ENCODE measurements at regions not wholly inside any gene's neighbourhood (a gene's known extent, or its start where the extent isn't known, plus 50 kb on each side); places are given as distances from the start of the nearest gene placed in this dataset.

GRCh38 chr1:59180735-59181134 is 116.2 kb upstream of the FGGY start:
- no peak for DNase-seq
- Histone ChIP-seq H3K27me3 (replicated peaks; ENCODE audit: control insufficient read depth, insufficient read depth, low read length, poor library complexity, severe bottlenecking) (no peaks in the 10 kb centered on the region), H3K27ac (ENCODE audit: insufficient read depth, low read length, poor library complexity, severe bottlenecking) (no peak overlapping the region), H3K4me1 (ENCODE audit: control insufficient read depth, insufficient read depth, low read length, poor library complexity, severe bottlenecking) (no peaks in the 10 kb centered on the region), H3K9me3 (ENCODE audit: control insufficient read depth, low read length) (no peaks in the 10 kb centered on the region), H3K36me3 (ENCODE audit: control insufficient read depth, insufficient read depth, low read length) (no peaks in the 10 kb centered on the region), H3K4me3 (ENCODE audit: insufficient read depth, low read depth, low read length, poor library complexity, severe bottlenecking) (no peak overlapping the region)

- H3K27me3 ChIP-seq (replicated peaks; ENCODE audit: control insufficient read depth, insufficient read depth, low read length, poor library complexity, severe bottlenecking), result no peaks in the 10 kb centered on the region
- H3K9me3 ChIP-seq (ENCODE audit: control insufficient read depth, low read length), result no peaks in the 10 kb centered on the region
- no peak for DNase-seq
- no peaks in the 10 kb centered on the region for H3K36me3 ChIP-seq (ENCODE audit: control insufficient read depth, insufficient read depth, low read length)
- no peak overlapping the region for H3K4me3 ChIP-seq (ENCODE audit: insufficient read depth, low read depth, low read length, poor library complexity, severe bottlenecking)
- H3K4me1 ChIP-seq (ENCODE audit: control insufficient read depth, insufficient read depth, low read length, poor library complexity, severe bottlenecking), result no peaks in the 10 kb centered on the region
- H3K27ac ChIP-seq (ENCODE audit: insufficient read depth, low read length, poor library complexity, severe bottlenecking), result no peak overlapping the region
Observed at GRCh38 chr1:59183749-59184317, 113.1 kb upstream of the FGGY start.

- H3K4me1 ChIP-seq (ENCODE audit: control insufficient read depth, insufficient read depth, low read length, poor library complexity, severe bottlenecking), result no peaks in the 10 kb centered on the region
- H3K27me3 ChIP-seq (replicated peaks; ENCODE audit: control insufficient read depth, insufficient read depth, low read length, poor library complexity, severe bottlenecking), result no peaks in the 10 kb centered on the region
- no peaks in the 10 kb centered on the region for H3K36me3 ChIP-seq (ENCODE audit: control insufficient read depth, insufficient read depth, low read length)
- no peaks in the 10 kb centered on the region for H3K9me3 ChIP-seq (ENCODE audit: control insufficient read depth, low read length)
- H3K4me3 ChIP-seq (ENCODE audit: insufficient read depth, low read depth, low read length, poor library complexity, severe bottlenecking), result no peak overlapping the region
- no peak for DNase-seq
- H3K27ac ChIP-seq (ENCODE audit: insufficient read depth, low read length, poor library complexity, severe bottlenecking), result no peak overlapping the region
Observed at GRCh38 chr1:59184365-59184905, 112.5 kb upstream of the FGGY start.

GRCh38 chr1:59185163-59185860 is 111.6 kb upstream of the FGGY start:
- Histone ChIP-seq H3K4me1 (ENCODE audit: control insufficient read depth, insufficient read depth, low read length, poor library complexity, severe bottlenecking) (no peaks in the 10 kb centered on the region), H3K4me3 (ENCODE audit: insufficient read depth, low read depth, low read length, poor library complexity, severe bottlenecking) (no peak overlapping the region), H3K27me3 (replicated peaks; ENCODE audit: control insufficient read depth, insufficient read depth, low read length, poor library complexity, severe bottlenecking) (no peaks in the 10 kb centered on the region), H3K27ac (ENCODE audit: insufficient read depth, low read length, poor library complexity, severe bottlenecking) (no peak overlapping the region), H3K9me3 (ENCODE audit: control insufficient read depth, low read length) (no peaks in the 10 kb centered on the region), H3K36me3 (ENCODE audit: control insufficient read depth, insufficient read depth, low read length) (no peaks in the 10 kb centered on the region)
- no peak for DNase-seq

- no peak for DNase-seq
- Histone ChIP-seq H3K36me3 (ENCODE audit: control insufficient read depth, insufficient read depth, low read length) (no peaks in the 10 kb centered on the region), H3K4me1 (ENCODE audit: control insufficient read depth, insufficient read depth, low read length, poor library complexity, severe bottlenecking) (no peaks in the 10 kb centered on the region), H3K27me3 (replicated peaks; ENCODE audit: control insufficient read depth, insufficient read depth, low read length, poor library complexity, severe bottlenecking) (no peaks in the 10 kb centered on the region), H3K27ac (ENCODE audit: insufficient read depth, low read length, poor library complexity, severe bottlenecking) (no peak overlapping the region), H3K9me3 (ENCODE audit: control insufficient read depth, low read length) (no peaks in the 10 kb centered on the region), H3K4me3 (ENCODE audit: insufficient read depth, low read depth, low read length, poor library complexity, severe bottlenecking) (no peak overlapping the region)
Observed at GRCh38 chr1:59186656-59187055, 110.2 kb upstream of the FGGY start.

GRCh38 chr1:59188413-59189213 is 108.3 kb upstream of the FGGY start:
- H3K27ac ChIP-seq (ENCODE audit: insufficient read depth, low read length, poor library complexity, severe bottlenecking), result no peak overlapping the region
- no peaks in the 10 kb centered on the region for H3K27me3 ChIP-seq (replicated peaks; ENCODE audit: control insufficient read depth, insufficient read depth, low read length, poor library complexity, severe bottlenecking)
- no peaks in the 10 kb centered on the region for H3K36me3 ChIP-seq (ENCODE audit: control insufficient read depth, insufficient read depth, low read length)
- no peaks in the 10 kb centered on the region for H3K4me1 ChIP-seq (ENCODE audit: control insufficient read depth, insufficient read depth, low read length, poor library complexity, severe bottlenecking)
- DNase-seq, result no peak
- H3K9me3 ChIP-seq (ENCODE audit: control insufficient read depth, low read length), result no peaks in the 10 kb centered on the region
- H3K4me3 ChIP-seq (ENCODE audit: insufficient read depth, low read depth, low read length, poor library complexity, severe bottlenecking), result no peak overlapping the region

GRCh38 chr1:59193443-59194093 is 103.3 kb upstream of the FGGY start:
- Histone ChIP-seq H3K27me3 (replicated peaks; ENCODE audit: control insufficient read depth, insufficient read depth, low read length, poor library complexity, severe bottlenecking) (no peaks in the 10 kb centered on the region), H3K4me3 (ENCODE audit: insufficient read depth, low read depth, low read length, poor library complexity, severe bottlenecking) (no peak overlapping the region), H3K9me3 (ENCODE audit: control insufficient read depth, low read length) (no peaks in the 10 kb centered on the region), H3K36me3 (ENCODE audit: control insufficient read depth, insufficient read depth, low read length) (no peaks in the 10 kb centered on the region), H3K4me1 (ENCODE audit: control insufficient read depth, insufficient read depth, low read length, poor library complexity, severe bottlenecking) (no peaks in the 10 kb centered on the region), H3K27ac (ENCODE audit: insufficient read depth, low read length, poor library complexity, severe bottlenecking) (no peak overlapping the region)
- no peak for DNase-seq

GRCh38 chr1:59194621-59195020 is 102.3 kb upstream of the FGGY start:
- no peak for DNase-seq
- Histone ChIP-seq H3K36me3 (ENCODE audit: control insufficient read depth, insufficient read depth, low read length) (no peaks in the 10 kb centered on the region), H3K4me1 (ENCODE audit: control insufficient read depth, insufficient read depth, low read length, poor library complexity, severe bottlenecking) (no peaks in the 10 kb centered on the region), H3K9me3 (ENCODE audit: control insufficient read depth, low read length) (no peaks in the 10 kb centered on the region), H3K27me3 (replicated peaks; ENCODE audit: control insufficient read depth, insufficient read depth, low read length, poor library complexity, severe bottlenecking) (no peaks in the 10 kb centered on the region), H3K4me3 (ENCODE audit: insufficient read depth, low read depth, low read length, poor library complexity, severe bottlenecking) (no peak overlapping the region), H3K27ac (ENCODE audit: insufficient read depth, low read length, poor library complexity, severe bottlenecking) (no peak overlapping the region)

GRCh38 chr1:59195151-59195550 is 101.7 kb upstream of the FGGY start:
- no peak overlapping the region for H3K27ac ChIP-seq (ENCODE audit: insufficient read depth, low read length, poor library complexity, severe bottlenecking)
- no peaks in the 10 kb centered on the region for H3K9me3 ChIP-seq (ENCODE audit: control insufficient read depth, low read length)
- H3K4me3 ChIP-seq (ENCODE audit: insufficient read depth, low read depth, low read length, poor library complexity, severe bottlenecking), result no peak overlapping the region
- H3K27me3 ChIP-seq (replicated peaks; ENCODE audit: control insufficient read depth, insufficient read depth, low read length, poor library complexity, severe bottlenecking), result no peaks in the 10 kb centered on the region
- DNase-seq, result no peak
- no peaks in the 10 kb centered on the region for H3K36me3 ChIP-seq (ENCODE audit: control insufficient read depth, insufficient read depth, low read length)
- H3K4me1 ChIP-seq (ENCODE audit: control insufficient read depth, insufficient read depth, low read length, poor library complexity, severe bottlenecking), result no peaks in the 10 kb centered on the region
